A549 (cell line): ENCODE measurements at regions not wholly inside any gene's neighbourhood (a gene's known extent, or its start where the extent isn't known, plus 50 kb on each side); places are given as distances from the start of the nearest gene placed in this dataset.

Source experiments
- BHLHE40 ChIP-seq: IDR thresholded peaks from 2 replicates; pipeline ENCODE4 v1.6.1; 2012; ENCODE audit warnings: low read depth, low read length, inconsistent platforms
- CBX2 ChIP-seq: fragments of 200-600 bp; sonication (generic); IDR thresholded peaks from 2 replicates; pipeline ENCODE4 v1.6.1; 2016; ENCODE audit warnings: low read depth, mild to moderate bottlenecking, borderline replicate concordance
- CHD2 ChIP-seq: fragments of 150-350 bp; IDR thresholded peaks from 2 replicates; pipeline ENCODE4 v1.6.1; 2014; ENCODE audit warnings: low read length; ENCODE audit not compliant: partially characterized antibody
- EP300 ChIP-seq, 2 experiments: fragments of >200 bp; sonication (Bioruptor Twin); formaldehyde crosslinking; IDR thresholded peaks; 2 replicates in 1 of 2; 3 replicates in 1 of 2; pipeline ENCODE4 v1.6.1; 2016 to 2017
- HDAC2 ChIP-seq: fragments of 200-600 bp; sonication (generic); IDR thresholded peaks from 2 replicates; pipeline ENCODE4 v1.6.1; 2016
- KDM5A ChIP-seq: fragments of 200-600 bp; sonication (generic); IDR thresholded peaks from 2 replicates; pipeline ENCODE4 v1.6.1; 2016; ENCODE audit warnings: antibody characterized with exemption, mild to moderate bottlenecking
- NPAS2 ChIP-seq: fragments of 250-450 bp; sonication (Bioruptor Pico); IDR thresholded peaks from 2 replicates; pipeline ENCODE4 v1.8.0; 2022; ENCODE audit warnings: mild to moderate bottlenecking, moderate library complexity, borderline replicate concordance
- POLR2A ChIP-seq: IDR thresholded peaks from 2 replicates; pipeline ENCODE4 v1.6.1; 2012; ENCODE audit warnings: mild to moderate bottlenecking, low read length
- USF2 ChIP-seq: fragments of 450-650 bp; IDR thresholded peaks from 2 replicates; pipeline ENCODE4 v1.6.1; 2014; ENCODE audit warnings: antibody characterized with exemption
- TF ChIP-seq, protein P1 (sequence below): fragments of >200 bp; sonication (Bioruptor Twin); formaldehyde crosslinking; IDR thresholded peaks from 3 replicates; pipeline ENCODE4 v1.5.1; 2016
- TF ChIP-seq, protein P2 (sequence below): fragments of 150-350 bp; IDR thresholded peaks from 2 replicates; pipeline ENCODE4 v1.6.1; 2014; ENCODE audit warnings: low read depth, mild to moderate bottlenecking, low read length

- TF ChIP-seq, protein P1, sequence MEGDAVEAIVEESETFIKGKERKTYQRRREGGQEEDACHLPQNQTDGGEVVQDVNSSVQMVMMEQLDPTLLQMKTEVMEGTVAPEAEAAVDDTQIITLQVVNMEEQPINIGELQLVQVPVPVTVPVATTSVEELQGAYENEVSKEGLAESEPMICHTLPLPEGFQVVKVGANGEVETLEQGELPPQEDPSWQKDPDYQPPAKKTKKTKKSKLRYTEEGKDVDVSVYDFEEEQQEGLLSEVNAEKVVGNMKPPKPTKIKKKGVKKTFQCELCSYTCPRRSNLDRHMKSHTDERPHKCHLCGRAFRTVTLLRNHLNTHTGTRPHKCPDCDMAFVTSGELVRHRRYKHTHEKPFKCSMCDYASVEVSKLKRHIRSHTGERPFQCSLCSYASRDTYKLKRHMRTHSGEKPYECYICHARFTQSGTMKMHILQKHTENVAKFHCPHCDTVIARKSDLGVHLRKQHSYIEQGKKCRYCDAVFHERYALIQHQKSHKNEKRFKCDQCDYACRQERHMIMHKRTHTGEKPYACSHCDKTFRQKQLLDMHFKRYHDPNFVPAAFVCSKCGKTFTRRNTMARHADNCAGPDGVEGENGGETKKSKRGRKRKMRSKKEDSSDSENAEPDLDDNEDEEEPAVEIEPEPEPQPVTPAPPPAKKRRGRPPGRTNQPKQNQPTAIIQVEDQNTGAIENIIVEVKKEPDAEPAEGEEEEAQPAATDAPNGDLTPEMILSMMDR = no peak
- TF ChIP-seq HDAC2 = no peak
- TF ChIP-seq CBX2 = no peak
- TF ChIP-seq EP300 (IDR thresholded peaks at IDR 0.05) = no peak
- no peak for TF ChIP-seq POLR2A
- TF ChIP-seq, protein P2, sequence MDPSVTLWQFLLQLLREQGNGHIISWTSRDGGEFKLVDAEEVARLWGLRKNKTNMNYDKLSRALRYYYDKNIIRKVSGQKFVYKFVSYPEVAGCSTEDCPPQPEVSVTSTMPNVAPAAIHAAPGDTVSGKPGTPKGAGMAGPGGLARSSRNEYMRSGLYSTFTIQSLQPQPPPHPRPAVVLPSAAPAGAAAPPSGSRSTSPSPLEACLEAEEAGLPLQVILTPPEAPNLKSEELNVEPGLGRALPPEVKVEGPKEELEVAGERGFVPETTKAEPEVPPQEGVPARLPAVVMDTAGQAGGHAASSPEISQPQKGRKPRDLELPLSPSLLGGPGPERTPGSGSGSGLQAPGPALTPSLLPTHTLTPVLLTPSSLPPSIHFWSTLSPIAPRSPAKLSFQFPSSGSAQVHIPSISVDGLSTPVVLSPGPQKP = no peak
- TF ChIP-seq NPAS2 (CRISPR knock-in tag) = no peak
- no peak for TF ChIP-seq KDM5A
- no peak for TF ChIP-seq BHLHE40
- TF ChIP-seq CHD2 = no peak
- TF ChIP-seq USF2 = no peak
These were observed 109.8 kb upstream of the FOXG1 start for GRCh38 chr14:28656704-28657255.
